H1 (cell line): ENCODE measurements at regions not wholly inside any gene's neighbourhood (a gene's known extent, or its start where the extent isn't known, plus 50 kb on each side); places are given as distances from the start of the nearest gene placed in this dataset. TPM values are rescaled to one million over a fixed set of nuclear protein-coding genes. Genes with fewer than 3 reads are reported as not detected.

Experiments used
- FOSL1 ChIP-seq: IDR thresholded peaks from 2 replicates; pipeline ENCODE4 v1.6.1; 2011; ENCODE audit warnings: mild to moderate bottlenecking, low read depth, low read length, moderate library complexity; ENCODE audit not compliant: insufficient read depth
- GABPA ChIP-seq: IDR thresholded peaks from 2 replicates; pipeline ENCODE4 v1.6.1; 2011; ENCODE audit warnings: mild to moderate bottlenecking, low read length, moderate library complexity, borderline replicate concordance; ENCODE audit not compliant: insufficient read depth
- HDAC2 ChIP-seq, 2 experiments: fragments of 300-600 bp in 1 of 2; sonication (generic) in 1 of 2; IDR thresholded peaks; 2 replicates each; pipeline ENCODE4 v1.6.1; 2011 to 2012; ENCODE audit warnings: low read depth in 2 of 2, low read length in 2 of 2, mild to moderate bottlenecking in 2 of 2, moderate library complexity in 2 of 2, borderline replicate concordance in 1 of 2, inconsistent platforms in 1 of 2
- KDM1A ChIP-seq: fragments of 200-600, 300-600 bp; sonication (generic); IDR thresholded peaks from 2 replicates; pipeline ENCODE4 v1.7.1; 2016; ENCODE audit warnings: mild to moderate bottlenecking, low read length, borderline replicate concordance
- NRF1 ChIP-seq: IDR thresholded peaks from 2 replicates; pipeline ENCODE4 v1.6.1; 2011; ENCODE audit warnings: mild to moderate bottlenecking, low read depth, low read length, improper control_type of control experiment
- PHF8 ChIP-seq: fragments of 200-600 bp; sonication (generic); conservative IDR thresholded peaks from 2 replicates; pipeline ENCODE4 v1.7.1; 2012; ENCODE audit warnings: low read depth, mild to moderate bottlenecking, inconsistent platforms, low read length, moderate library complexity
- RFX5 ChIP-seq: IDR thresholded peaks from 2 replicates; pipeline ENCODE4 v1.6.1; 2011; ENCODE audit warnings: low read depth, low read length, improper control_type of control experiment, borderline replicate concordance
- SRF ChIP-seq: IDR thresholded peaks from 2 replicates; pipeline ENCODE4 v1.6.1; 2011; ENCODE audit warnings: mild to moderate bottlenecking, low read depth, low read length, moderate library complexity
- SUZ12 ChIP-seq: fragments of 200-600 bp; sonication (generic); IDR thresholded peaks from 2 replicates; pipeline ENCODE4 v1.6.1; 2012; ENCODE audit warnings: mild to moderate bottlenecking, inconsistent platforms, low read length, moderate library complexity, mixed read lengths
- microRNA counts: library from miRNA; unstranded; fragments of <30 nt; microRNA quantifications from one replicate; lab custom pipeline; 2015
- microRNA-seq, 2 experiments: library from miRNA; unstranded; fragments of <30 nt; microRNA quantifications; one replicate each; pipeline versions ENCODE4 to v1.2.0, GENCODE V29; 2016 to 2020; ENCODE audit warnings: borderline microRNAs expressed in 2 of 2, borderline number of aligned reads in 2 of 2, borderline replicate concordance in 1 of 2
- small RNA-seq: library from polyadenylated mRNA; stranded (forward); fragments of <200 nt; extraction: miRNeasy Mini kit (QIAGEN cat#:217004); gene quantifications from one replicate; pipeline ENCODE3, GENCODE V24; 2013; ENCODE audit not compliant: insufficient read depth
- TF ChIP-seq, protein P1 (sequence below): IDR thresholded peaks from 2 replicates; pipeline ENCODE4 v1.6.1; 2011; ENCODE audit warnings: low read depth, mild to moderate bottlenecking, low read length; ENCODE audit not compliant: insufficient read depth

DNA sequence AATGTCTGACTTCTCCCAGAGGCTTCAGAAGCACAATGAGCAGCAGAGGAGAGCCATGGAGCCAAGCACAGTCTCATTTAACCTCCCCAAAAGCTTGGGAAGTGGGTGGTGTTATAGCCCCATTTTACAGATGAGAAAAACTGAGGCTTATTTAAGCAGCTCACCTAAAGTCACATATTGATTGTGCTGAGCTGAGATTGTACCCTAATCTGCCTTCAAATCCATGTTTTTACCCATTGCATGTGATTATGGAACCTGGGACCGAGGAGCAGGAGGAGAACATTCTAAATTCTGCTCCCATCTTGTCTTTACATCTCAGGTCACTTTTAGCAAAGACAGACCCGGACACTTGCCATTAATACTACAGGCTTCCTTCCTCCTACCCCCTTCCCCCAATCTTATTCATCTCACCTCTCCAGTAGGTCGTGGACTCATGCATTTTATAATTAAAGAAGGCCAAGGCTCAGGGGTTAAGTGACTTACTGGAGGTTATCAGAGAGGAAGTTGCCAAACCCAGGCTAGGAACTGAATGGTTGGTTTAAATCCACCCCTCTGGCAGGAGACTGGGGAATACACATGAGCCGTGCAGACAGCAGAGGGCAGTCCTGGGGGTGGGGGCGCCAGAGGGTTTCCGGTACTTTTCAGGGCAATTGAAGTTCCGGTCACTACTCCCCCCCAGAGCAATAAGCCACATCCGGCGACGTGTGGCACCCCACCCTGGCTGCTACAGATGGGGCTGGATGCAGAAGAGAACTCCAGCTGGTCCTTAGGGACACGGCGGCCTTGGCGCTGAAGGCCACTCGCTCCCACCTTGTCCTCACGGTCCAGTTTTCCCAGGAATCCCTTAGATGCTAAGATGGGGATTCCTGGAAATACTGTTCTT lies 51.0 kb upstream of the IL17B start (continued):
- no peak for TF ChIP-seq GABPA
- TF ChIP-seq, protein P1, sequence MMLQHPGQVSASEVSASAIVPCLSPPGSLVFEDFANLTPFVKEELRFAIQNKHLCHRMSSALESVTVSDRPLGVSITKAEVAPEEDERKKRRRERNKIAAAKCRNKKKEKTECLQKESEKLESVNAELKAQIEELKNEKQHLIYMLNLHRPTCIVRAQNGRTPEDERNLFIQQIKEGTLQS: no peak
- TF ChIP-seq PHF8: no peak
- TF ChIP-seq SRF: no peak
- no peak for TF ChIP-seq NRF1
- TF ChIP-seq HDAC2 (IDR thresholded peaks at IDR 0.05; ENCODE audit: borderline replicate concordance in 1 of 2, low read depth in 2 of 2, low read length in 2 of 2): 0 out of 4 replicates have a peak, but pooled peaks of 1 of the 2 experiments have one; percentile 5
- no peak for TF ChIP-seq FOSL1
- no peak for TF ChIP-seq SUZ12
- no peak for TF ChIP-seq RFX5
- TF ChIP-seq KDM1A: peak; percentile 53; the same call in 1 of the 2 replicates

MicroRNA genes in the stretch of these regions (microRNA counts, 767-probe panel; counts per million panel counts)
- 879 counts per million, percentile 95 among the panel's probes with 10 or more counts for microRNA hsa-miR-145-5p (lab: Ali Mortazavi, UCI)

Small RNAs in the stretch of these regions (microRNA-seq; reads per million reads assigned to microRNA genes)
- 1.1 to 8.5 reads per million in 2 experiments for gene MIR145

Small RNAs in the stretch of these regions (small RNA-seq; reads per million reads assigned to genes)
- not detected for gene MIR145
